GM12865 (cell line): ENCODE measurements at regions not wholly inside any gene's neighbourhood (a gene's known extent, or its start where the extent isn't known, plus 50 kb on each side); places are given as distances from the start of the nearest gene placed in this dataset.

Experiments
- DNase-seq: peaks from one replicate; pipeline ENCODE4 v3.0.0; 2010; ENCODE audit warnings: low read depth
- H3K4me3 ChIP-seq: 2 replicates; pipeline ENCODE4 v1.5.1; 2011; ENCODE audit warnings: mild to moderate bottlenecking, low read depth, low read length, control low read depth
- CTCF ChIP-seq: IDR thresholded peaks from 2 replicates; pipeline ENCODE4 v1.5.1; 2011; ENCODE audit warnings: low read length, control low read depth, low read depth, inconsistent platforms; ENCODE audit not compliant: insufficient read depth; ENCODE audit errors: missing control alignments

GRCh38 chr10:2944788-2945187, 122.6 kb upstream of the PFKP start:
- DNase-seq = no peak
- no peak overlapping the region for H3K4me3 ChIP-seq
- TF ChIP-seq CTCF = no peak

GRCh38 chr10:2943932-2944614, 123.3 kb upstream of the PFKP start:
- TF ChIP-seq CTCF = no peak
- no peak overlapping the region for H3K4me3 ChIP-seq
- no peak for DNase-seq

GRCh38 chr10:2942938-2943337, 124.4 kb upstream of the PFKP start:
- no peak overlapping the region for H3K4me3 ChIP-seq
- TF ChIP-seq CTCF = no peak
- DNase-seq = no peak

- H3K4me3 ChIP-seq = no peak overlapping the region
- no peak for DNase-seq
- no peak for TF ChIP-seq CTCF
Observed at GRCh38 chr10:2938869-2939268, 128.5 kb upstream of the PFKP start.

- H3K4me3 ChIP-seq = no peak overlapping the region
- DNase-seq = no peak
- no peak for TF ChIP-seq CTCF
Observed at GRCh38 chr10:2936816-2937215, 130.5 kb upstream of the PFKP start.

- no peak for DNase-seq
- no peak for TF ChIP-seq CTCF
- H3K4me3 ChIP-seq = no peak overlapping the region
Observed at GRCh38 chr10:2935647-2936386, 131.5 kb upstream of the PFKP start.
